HUDEP-2 (cell line): ENCODE measurements at regions not wholly inside any gene's neighbourhood (a gene's known extent, or its start where the extent isn't known, plus 50 kb on each side); places are given as distances from the start of the nearest gene placed in this dataset.

ENCODE experiments used
- DNase-seq, 76 experiments: peaks; one replicate each; lab custom pipeline; 2025; ENCODE audit not compliant: unreplicated experiment in 76 of 76; lab: John Stamatoyannopoulos, UW

- no peak for DNase-seq
Measured at GRCh38 chr2:199631129-199631528, 173.4 kb upstream of the SATB2 start.

DNA sequence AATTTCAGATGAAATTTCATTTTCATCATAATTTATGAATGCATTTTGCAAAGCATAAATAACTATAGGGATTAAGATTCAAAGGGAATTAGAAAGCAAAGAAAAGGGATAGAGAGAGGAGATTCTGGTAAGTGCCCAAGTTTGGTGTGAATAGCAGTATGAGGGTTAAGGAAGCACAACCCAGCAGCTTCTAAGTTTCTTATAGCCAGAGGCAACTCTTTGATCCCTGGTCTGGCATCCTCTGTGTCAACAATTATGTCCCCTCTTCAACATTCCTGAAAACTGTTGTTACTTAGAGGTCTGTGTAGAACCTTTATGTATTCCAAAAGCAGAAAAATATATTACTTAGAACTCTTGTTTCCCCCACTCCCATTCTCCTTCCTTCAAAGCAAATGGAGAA, 171.6 kb upstream of the SATB2 start:
- DNase-seq: no peak

- no peak for DNase-seq
Measured at GRCh38 chr2:199627417-199627816, 169.7 kb upstream of the SATB2 start.

GRCh38 chr2:199624958-199625357, 167.2 kb upstream of the SATB2 start:
- no peak for DNase-seq

DNA sequence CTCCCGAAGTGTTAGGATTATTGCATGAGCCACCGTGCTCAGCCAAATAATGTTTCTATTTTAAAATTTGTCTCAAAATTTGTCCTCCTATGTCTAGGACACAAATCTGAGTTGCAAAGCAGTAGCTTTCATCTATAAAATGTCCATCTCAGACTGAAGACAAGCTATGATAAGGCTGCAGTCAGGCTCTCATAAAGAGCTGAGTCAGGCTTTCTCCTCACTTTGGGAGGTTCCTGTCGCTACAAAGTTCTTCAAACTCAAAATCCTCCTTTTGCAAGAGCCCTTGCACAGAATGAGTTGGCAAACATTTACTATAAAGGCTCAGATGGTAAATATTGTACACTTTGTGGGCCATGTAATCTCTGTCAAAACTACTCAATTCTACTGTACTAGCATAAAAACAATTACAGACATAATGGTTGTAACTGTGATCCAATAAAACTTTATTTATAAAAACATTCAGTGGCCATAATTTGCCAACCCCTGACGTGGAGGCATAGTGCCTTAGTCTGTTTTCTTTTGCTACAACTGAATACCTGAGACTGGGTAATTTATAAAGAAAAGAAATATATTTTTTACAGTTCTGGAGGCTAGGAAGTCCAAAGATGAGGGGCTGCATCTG, 154.9 kb upstream of the SATB2 start:
- no peak for DNase-seq

DNA sequence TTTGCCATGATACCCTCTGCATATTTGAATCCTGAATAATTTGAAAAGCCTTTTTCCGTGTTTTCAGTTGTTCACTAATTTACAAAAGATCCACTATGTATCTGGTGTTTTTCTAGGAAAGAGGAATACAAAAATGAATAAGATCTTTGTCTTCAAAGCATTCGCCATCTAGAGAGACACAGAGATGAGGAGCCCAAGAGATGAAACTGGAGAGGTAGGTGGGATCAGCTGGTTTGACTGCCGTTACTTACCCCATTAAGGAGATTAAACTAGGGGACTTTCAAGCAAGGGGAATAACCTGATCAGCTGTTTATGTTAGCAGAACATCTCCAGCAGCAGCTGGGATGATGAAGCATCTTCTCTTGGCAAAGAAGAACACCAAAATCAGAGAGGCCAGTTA, 150.2 kb upstream of the SATB2 start:
- no peak for DNase-seq

- DNase-seq: no peak
Measured at GRCh38 chr2:199606193-199606780, 148.5 kb upstream of the SATB2 start.

GRCh38 chr2:199603721-199604291, 146.1 kb upstream of the SATB2 start:
- no peak for DNase-seq

DNA sequence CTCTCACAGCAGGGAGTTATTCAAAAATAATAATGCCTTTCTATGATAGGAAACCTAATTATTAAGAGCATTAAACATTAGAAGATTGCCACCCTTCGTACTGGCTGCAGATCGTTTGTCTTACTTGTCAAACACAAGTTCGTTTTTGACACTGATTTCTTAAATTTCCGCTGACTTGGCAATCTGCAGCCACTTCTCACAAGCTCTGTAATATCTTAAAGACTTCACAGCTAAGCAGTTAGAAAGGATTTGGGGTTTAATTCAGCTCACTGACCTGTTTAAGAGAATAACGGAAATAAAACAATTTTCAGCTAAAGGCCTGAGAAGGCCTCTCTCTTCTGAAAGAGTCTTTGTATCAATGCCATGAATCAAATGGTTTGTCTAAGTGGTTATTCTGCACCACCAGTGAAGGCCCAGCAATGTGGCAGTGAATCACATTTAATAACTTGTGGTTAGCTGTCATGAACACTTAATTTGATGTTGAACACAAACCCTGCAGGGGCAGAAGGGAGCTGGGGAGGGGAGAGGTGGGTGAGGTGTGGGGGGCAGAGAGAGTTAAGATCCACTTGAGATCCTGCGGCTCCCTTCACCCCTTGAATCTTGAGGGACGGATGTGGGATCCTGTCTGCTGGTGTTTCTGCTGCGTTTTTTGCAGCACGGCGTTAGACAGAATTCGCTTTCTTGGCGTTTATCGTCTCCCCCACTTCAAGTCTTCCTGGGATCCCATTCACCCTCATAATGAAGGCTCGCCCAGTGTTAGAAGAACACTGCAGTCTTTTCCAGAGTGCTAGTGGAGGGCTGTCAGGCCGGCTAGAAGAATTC, 145.4 kb upstream of the SATB2 start:
- no peak for DNase-seq

- DNase-seq: peak in 11 of 76 experiments; percentile 1 to 23 (median 6)
Measured at GRCh38 chr2:199602271-199602895, 144.6 kb upstream of the SATB2 start.

GRCh38 chr2:199596549-199596948, 138.8 kb upstream of the SATB2 start:
- DNase-seq: peak in 12 of 76 experiments; percentile 5 to 32 (median 10)

DNA sequence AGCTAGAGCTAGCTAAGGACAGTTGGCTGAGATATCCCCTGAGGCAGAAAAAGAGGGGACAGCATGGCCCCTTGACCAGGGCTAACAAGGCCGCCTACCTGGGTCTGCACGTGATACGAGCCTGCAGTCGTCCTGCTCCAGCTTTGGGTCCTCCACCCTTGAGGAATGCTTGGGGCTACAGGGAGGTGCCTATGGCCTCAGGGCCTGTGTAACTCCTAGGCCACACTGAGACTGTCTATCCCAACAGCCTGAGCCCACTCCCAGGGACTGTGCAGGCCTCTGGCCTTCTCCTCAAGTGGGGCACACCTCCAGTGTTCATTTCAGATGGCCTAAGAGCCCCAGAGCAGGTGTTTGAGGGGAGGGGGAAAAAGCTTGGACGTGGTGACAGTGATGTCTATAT, 136.7 kb upstream of the SATB2 start:
- DNase-seq: no peak

DNA sequence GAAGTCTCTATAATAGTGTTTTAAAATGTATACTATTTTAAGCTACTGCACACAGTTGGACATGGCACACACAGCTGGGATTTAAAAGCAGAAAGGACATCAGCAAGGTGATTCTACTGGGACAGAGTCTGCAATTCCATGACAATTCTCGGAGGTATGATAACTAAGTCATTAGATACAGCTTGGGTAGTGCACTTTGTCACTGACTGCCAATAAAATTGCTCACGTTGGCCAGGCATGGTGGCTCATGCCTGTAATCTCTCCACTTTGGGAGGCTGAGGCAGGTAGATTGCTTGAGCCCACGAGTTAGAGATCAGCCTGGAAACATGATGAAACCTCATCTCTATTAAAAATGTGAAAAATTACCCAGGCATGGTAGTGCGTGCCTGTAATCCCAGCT, 134.1 kb upstream of the SATB2 start:
- DNase-seq: no peak

GRCh38 chr2:199590321-199591203, 132.8 kb upstream of the SATB2 start:
- DNase-seq: no peak

- no peak for DNase-seq
Measured at GRCh38 chr2:199589306-199589705, 131.6 kb upstream of the SATB2 start.

- DNase-seq: no peak
Measured at GRCh38 chr2:199588054-199588453, 130.3 kb upstream of the SATB2 start.

- DNase-seq: no peak
Measured at GRCh38 chr2:199586646-199587045, 128.9 kb upstream of the SATB2 start.

DNA sequence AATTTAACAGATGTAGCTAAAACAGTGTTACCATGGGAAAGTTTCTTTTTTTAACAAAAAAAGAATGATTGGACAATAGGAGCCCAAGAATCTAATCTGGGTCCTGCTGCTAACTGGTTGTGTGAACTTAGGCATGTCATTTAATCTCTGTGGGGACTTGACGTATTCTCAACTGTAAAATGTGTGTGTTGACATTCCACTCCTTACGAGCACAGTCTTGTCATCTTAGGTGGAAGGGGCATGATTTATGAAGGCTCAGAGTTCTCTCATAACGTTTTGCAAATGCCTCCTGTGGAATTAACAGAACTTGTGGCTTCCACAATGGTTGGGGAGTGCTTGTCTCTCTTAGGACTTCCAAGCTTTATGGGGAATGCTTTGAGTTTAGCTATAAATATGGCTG, 125.9 kb upstream of the SATB2 start:
- no peak for DNase-seq

DNA sequence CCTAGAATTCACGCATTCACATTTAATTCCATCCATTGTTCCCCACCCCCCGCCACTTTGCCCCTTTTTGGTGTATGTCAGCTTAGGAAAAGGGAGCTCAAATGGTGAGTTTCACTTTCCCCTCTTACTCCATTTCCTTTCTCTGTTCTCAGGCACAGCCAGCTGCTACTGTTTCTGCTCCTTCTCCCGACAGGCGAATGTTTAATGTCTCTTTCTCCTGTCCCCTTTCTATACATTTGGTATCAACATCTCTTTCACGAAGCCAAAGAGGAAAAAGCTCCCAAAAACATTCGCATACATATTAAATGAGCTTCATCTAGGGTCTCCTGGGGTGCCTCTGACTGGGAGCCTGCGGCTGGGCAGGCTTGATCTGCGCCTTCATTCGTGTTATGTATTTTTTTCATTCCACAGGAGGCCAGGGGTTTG, 124.2 kb upstream of the SATB2 start:
- no peak for DNase-seq

DNA sequence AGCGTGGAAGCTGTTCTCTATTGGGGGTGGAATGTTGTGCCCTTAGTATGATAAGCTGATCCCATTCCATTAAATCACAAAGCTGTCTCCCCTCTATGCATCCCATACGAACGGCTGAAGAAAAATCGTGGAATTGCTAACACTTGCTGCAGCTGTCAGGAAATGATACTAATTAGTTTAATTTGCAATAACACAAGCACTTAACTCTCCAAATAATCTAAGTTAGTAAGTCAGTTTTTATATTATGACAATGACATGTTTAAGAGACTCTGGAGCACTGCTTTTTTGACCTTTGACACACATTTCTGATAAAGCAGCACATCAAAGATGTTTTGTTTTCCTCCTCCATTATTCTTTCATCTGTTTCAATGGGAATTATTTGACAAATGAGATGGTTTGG, 123.7 kb upstream of the SATB2 start:
- DNase-seq: no peak
